ENCODE measurements at regions not wholly inside any gene's neighbourhood (a gene's known extent, or its start where the extent isn't known, plus 50 kb on each side); places are given as distances from the start of the nearest gene placed in this dataset.

DNA sequence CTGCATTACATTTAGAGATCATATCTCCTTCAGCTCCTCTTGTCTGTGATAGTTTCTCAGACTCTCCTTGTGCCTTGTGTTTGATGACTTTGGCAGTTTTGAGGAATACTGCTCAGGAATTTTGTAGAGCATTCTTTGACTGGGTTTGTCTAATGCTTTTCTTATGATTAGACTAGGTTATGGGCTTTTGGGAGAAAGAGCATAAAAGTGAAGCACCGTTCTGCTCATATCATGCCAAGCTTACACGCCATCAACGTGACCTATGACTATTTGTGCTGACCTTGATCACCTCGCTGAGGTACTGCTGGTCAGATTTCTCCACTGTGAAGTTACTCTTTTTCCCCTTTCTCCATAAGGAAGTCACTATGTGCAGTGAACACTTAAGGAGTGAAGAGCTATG lies 256.0 kb downstream of the LY86 start:
- no peaks in the 10 kb centered on the region for H3K4me1 ChIP-seq (ENCODE audit: control insufficient read depth, extremely low read depth, insufficient read depth, low read length)
- dilution Hi-C loops (cut with MboI; ENCODE audit: extremely low pct_ligation_motif_present, low sequenced_read_pairs) = no loop called here
- no peaks in the 10 kb centered on the region for H3K9me3 ChIP-seq (replicated peaks; ENCODE audit: control insufficient read depth, insufficient read depth, low read length)
- DNase-seq (ENCODE audit: low read depth, low spot score) (no peak), FAIRE-seq (no peak)
- H3K9me1 ChIP-seq (replicated peaks; ENCODE audit: control insufficient read depth, extremely low read depth, insufficient read depth, low read length) = no peaks in the 10 kb centered on the region
- H3K79me2 ChIP-seq (ENCODE audit: control insufficient read depth, insufficient read depth, low read length) = no peaks in the 10 kb centered on the region
- H3K4me3 ChIP-seq (replicated peaks in 1 of 3; ENCODE audit: insufficient read depth in 1 of 3, low read depth in 1 of 3, low read length in 3 of 3) = no peak overlapping the region
- no peak overlapping the region for H2AFZ ChIP-seq (ENCODE audit: low read depth, low read length)
- no peaks in the 10 kb centered on the region for H3K36me3 ChIP-seq (ENCODE audit: control insufficient read depth in 2 of 2, extremely low read depth in 1 of 2, insufficient read depth in 2 of 2, low read length in 2 of 2)
- no TSS peak for BruUV-seq (replicated peaks)
- peaks cover 1 to 2% of the 10 kb centered on the region in 2 experiments for H3K27me3 ChIP-seq (ENCODE audit: control insufficient read depth in 2 of 2, insufficient read depth in 2 of 2, low read length in 2 of 2)
- ChIA-PET CTCF (interaction anchor here (1.9 kb wide), 1 partner anchor 63 kb away, joined by 4 read pairs; no protein-coding TSS in a partner anchor), POLR2A (no interaction called here)
- H3K27ac ChIP-seq (ENCODE audit: insufficient read depth, low read depth, low read length) = no peak overlapping the region
- H4K20me1 ChIP-seq (replicated peaks; ENCODE audit: control insufficient read depth, extremely low read depth, insufficient read depth, low read length) = no peaks in the 10 kb centered on the region
- no peak overlapping the region for H3K9ac ChIP-seq (replicated peaks; ENCODE audit: extremely low read depth, insufficient read depth, low read length)
- intact Hi-C loops (cut with micrococcal nuclease) = no loop called here
- TF ChIP-seq, protein P1, sequence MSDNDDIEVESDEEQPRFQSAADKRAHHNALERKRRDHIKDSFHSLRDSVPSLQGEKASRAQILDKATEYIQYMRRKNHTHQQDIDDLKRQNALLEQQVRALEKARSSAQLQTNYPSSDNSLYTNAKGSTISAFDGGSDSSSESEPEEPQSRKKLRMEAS (IDR thresholded peaks at IDR 0.05; ENCODE audit: insufficient read depth, insufficient read length) = no peak
- no peak for TF ChIP-seq GATA2 (IDR thresholded peaks at IDR 0.05; ENCODE audit: insufficient read depth, insufficient read length, low read depth, low read length)
- H3K4me2 ChIP-seq (ENCODE audit: insufficient read depth, low read length) = no peak overlapping the region

DNA sequence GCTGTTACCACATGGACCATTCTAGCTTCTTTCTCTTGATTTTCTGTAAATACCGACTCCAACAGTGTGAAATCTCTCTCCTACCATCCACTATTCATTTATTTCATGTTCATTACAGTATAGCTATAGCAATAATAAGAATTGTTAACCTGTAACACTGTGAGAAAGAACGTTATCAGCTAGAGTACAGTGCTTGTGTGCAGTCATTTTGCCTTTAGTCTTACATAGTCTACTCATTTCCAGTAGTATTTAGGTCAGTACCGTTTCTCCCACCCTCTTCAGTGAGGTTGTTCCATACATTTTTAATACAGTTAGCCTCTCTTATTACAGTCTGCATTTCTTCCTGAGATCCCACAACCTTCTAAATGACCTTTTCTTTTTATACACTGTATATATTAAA lies 257.1 kb downstream of the LY86 start:
- CTCF ChIA-PET = interaction anchor here (1.0 kb wide), 1 partner anchor 87 kb away, joined by 3 read pairs; no protein-coding TSS in a partner anchor
- Histone ChIP-seq H3K9ac (replicated peaks; ENCODE audit: extremely low read depth, insufficient read depth, low read length) (no peak overlapping the region), H3K4me2 (ENCODE audit: insufficient read depth, low read length) (no peak overlapping the region), H3K36me3 (ENCODE audit: control insufficient read depth in 2 of 2, extremely low read depth in 1 of 2, insufficient read depth in 2 of 2, low read length in 2 of 2) (no peaks in the 10 kb centered on the region), H3K9me3 (replicated peaks; ENCODE audit: control insufficient read depth, insufficient read depth, low read length) (no peaks in the 10 kb centered on the region), H2AFZ (ENCODE audit: low read depth, low read length) (no peak overlapping the region), H3K4me3 (replicated peaks in 1 of 3; ENCODE audit: insufficient read depth in 1 of 3, low read depth in 1 of 3, low read length in 3 of 3) (no peak overlapping the region), H3K79me2 (ENCODE audit: control insufficient read depth, insufficient read depth, low read length) (no peaks in the 10 kb centered on the region), H3K27me3 (ENCODE audit: control insufficient read depth in 2 of 2, insufficient read depth in 2 of 2, low read length in 2 of 2) (peaks cover 1 to 2% of the 10 kb centered on the region in 2 experiments), H4K20me1 (replicated peaks; ENCODE audit: control insufficient read depth, extremely low read depth, insufficient read depth, low read length) (no peaks in the 10 kb centered on the region), H3K9me1 (replicated peaks; ENCODE audit: control insufficient read depth, extremely low read depth, insufficient read depth, low read length) (no peaks in the 10 kb centered on the region), H3K27ac (ENCODE audit: insufficient read depth, low read depth, low read length) (no peak overlapping the region), H3K4me1 (ENCODE audit: control insufficient read depth, extremely low read depth, insufficient read depth, low read length) (no peaks in the 10 kb centered on the region)
- no peak for DNase-seq (ENCODE audit: low read depth, low spot score)
- intact Hi-C loops (cut with micrococcal nuclease) = no loop called here
- no peak for TF ChIP-seq GATA2 (IDR thresholded peaks at IDR 0.05; ENCODE audit: insufficient read depth, insufficient read length, low read depth, low read length)
- TF ChIP-seq MYC (IDR thresholded peaks at IDR 0.05; ENCODE audit: low read depth, low read length) = no peak
- no peak for TF ChIP-seq EZH2 (IDR thresholded peaks at IDR 0.05; ENCODE audit: borderline replicate concordance, low read depth, low read length, severe bottlenecking)
- TF ChIP-seq, protein P1 (IDR thresholded peaks at IDR 0.05; ENCODE audit: insufficient read depth, insufficient read length) = no peak
- no peak for TF ChIP-seq JUN (IDR thresholded peaks at IDR 0.05; ENCODE audit: borderline replicate concordance, insufficient read depth, insufficient read length, low read depth)
- TF ChIP-seq POLR2A (IDR thresholded peaks at IDR 0.05; ENCODE audit: low read depth, low read length) = no peak
- no peak for TF ChIP-seq FOS (IDR thresholded peaks at IDR 0.05; ENCODE audit: borderline replicate concordance, insufficient read depth, low read length)
- TF ChIP-seq, protein P2, sequence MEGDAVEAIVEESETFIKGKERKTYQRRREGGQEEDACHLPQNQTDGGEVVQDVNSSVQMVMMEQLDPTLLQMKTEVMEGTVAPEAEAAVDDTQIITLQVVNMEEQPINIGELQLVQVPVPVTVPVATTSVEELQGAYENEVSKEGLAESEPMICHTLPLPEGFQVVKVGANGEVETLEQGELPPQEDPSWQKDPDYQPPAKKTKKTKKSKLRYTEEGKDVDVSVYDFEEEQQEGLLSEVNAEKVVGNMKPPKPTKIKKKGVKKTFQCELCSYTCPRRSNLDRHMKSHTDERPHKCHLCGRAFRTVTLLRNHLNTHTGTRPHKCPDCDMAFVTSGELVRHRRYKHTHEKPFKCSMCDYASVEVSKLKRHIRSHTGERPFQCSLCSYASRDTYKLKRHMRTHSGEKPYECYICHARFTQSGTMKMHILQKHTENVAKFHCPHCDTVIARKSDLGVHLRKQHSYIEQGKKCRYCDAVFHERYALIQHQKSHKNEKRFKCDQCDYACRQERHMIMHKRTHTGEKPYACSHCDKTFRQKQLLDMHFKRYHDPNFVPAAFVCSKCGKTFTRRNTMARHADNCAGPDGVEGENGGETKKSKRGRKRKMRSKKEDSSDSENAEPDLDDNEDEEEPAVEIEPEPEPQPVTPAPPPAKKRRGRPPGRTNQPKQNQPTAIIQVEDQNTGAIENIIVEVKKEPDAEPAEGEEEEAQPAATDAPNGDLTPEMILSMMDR (IDR thresholded peaks at IDR 0.05; ENCODE audit: extremely low read depth in 1 of 2, insufficient read depth in 1 of 2, low read depth in 1 of 2, low read length in 2 of 2) = no peak
- no peak for TF ChIP-seq POLR2AphosphoS5 (IDR thresholded peaks at IDR 0.05; ENCODE audit: insufficient read depth, low read depth, low read length)
- no peak for FAIRE-seq
- POLR2A ChIA-PET = no interaction called here
- BruUV-seq (replicated peaks) = no TSS peak
- dilution Hi-C loops (cut with MboI; ENCODE audit: extremely low pct_ligation_motif_present, low sequenced_read_pairs) = no loop called here
